B cell (primary cell): ENCODE measurements at regions not wholly inside any gene's neighbourhood (a gene's known extent, or its start where the extent isn't known, plus 50 kb on each side); places are given as distances from the start of the nearest gene placed in this dataset.

Experiments
- ATAC-seq: fragments of 200-7000 bp; cut with Tn5 transposase; one replicate; pipeline ENCODE4 v1.10.0; 2021; ENCODE audit warnings: low read depth, mild to moderate bottlenecking, moderate number of reproducible peaks, moderate library complexity
- CTCF ChIA-PET: fragments of 350-600 bp; sonication (Branson Sonifier 250); formaldehyde crosslinking; loops from one replicate; lab custom pipeline; 2021; ENCODE audit warnings: antibody characterized with exemption, inconsistent platforms; lab: Charles Lee
- POLR2A ChIA-PET: fragments of 350-600 bp; sonication (Branson Sonifier 250); formaldehyde crosslinking; loops from one replicate; lab custom pipeline; 2021; ENCODE audit warnings: antibody characterized with exemption; lab: Charles Lee
- DNase-seq: peaks from one replicate; pipeline ENCODE4 v3.0.0; 2013
- H2AFZ ChIP-seq: 2 replicates; pipeline ENCODE4 v1.6.1; 2012; ENCODE audit warnings: mild to moderate bottlenecking, low read depth, low read length; ENCODE audit not compliant: insufficient read depth, poor library complexity, severe bottlenecking
- H3K27ac ChIP-seq, 2 donors: 1 replicate in 1 of 2; 2 replicates in 1 of 2; pipeline ENCODE4 v1.5.1; 2012 to 2013; ENCODE audit warnings: low read length in 2 of 2, mild to moderate bottlenecking in 2 of 2, moderate library complexity in 1 of 2
- H3K27me3 ChIP-seq, 4 experiments: fragments of 200-600 bp in 1 of 4; sonication (generic) in 1 of 4; replicated peaks in 1 of 4; 1 replicate in 2 of 4; 2 replicates in 2 of 4; pipeline versions ENCODE4 v1.6.1 to v1.7.0; 2013 to 2016; ENCODE audit warnings: low read length in 3 of 4, mild to moderate bottlenecking in 2 of 4, mixed read lengths in 1 of 4, moderate library complexity in 1 of 4; ENCODE audit not compliant: insufficient read depth in 4 of 4, control insufficient read depth in 3 of 4; ENCODE audit errors: control extremely low read depth in 1 of 4
- H3K36me3 ChIP-seq, 2 experiments: replicated peaks in 1 of 2; 1 replicate in 1 of 2; 2 replicates in 1 of 2; pipeline versions ENCODE4 v1.6.1 to v1.7.1; 2013; ENCODE audit warnings: low read length in 1 of 2; ENCODE audit not compliant: insufficient read depth in 2 of 2, control insufficient read depth in 1 of 2; ENCODE audit errors: control extremely low read depth in 1 of 2, extremely low read depth in 1 of 2
- H3K4me1 ChIP-seq, 2 donors: fragments of 200-600 bp in 1 of 2; sonication (generic) in 1 of 2; 1 replicate in 1 of 2; 2 replicates in 1 of 2; pipeline versions ENCODE4 v1.5.1 to v1.6.1; 2013 to 2017; ENCODE audit warnings: low read length in 2 of 2; ENCODE audit not compliant: control insufficient read depth in 2 of 2, insufficient read depth in 2 of 2
- H3K4me2 ChIP-seq: replicated peaks from 2 replicates; pipeline ENCODE3; 2012; ENCODE audit warnings: mild to moderate bottlenecking, low read depth, low read length; ENCODE audit not compliant: poor library complexity, severe bottlenecking
- H3K4me3 ChIP-seq, 5 experiments: fragments of 200-600 bp in 1 of 5; sonication (generic) in 1 of 5; 1 replicate in 3 of 5; 2 replicates in 2 of 5; pipeline versions ENCODE4 v1.5.1 to v1.7.0; 2011 to 2016; ENCODE audit warnings: low read length in 4 of 5, mild to moderate bottlenecking in 4 of 5, low read depth in 2 of 5, control low read depth in 1 of 5, moderate library complexity in 1 of 5; ENCODE audit not compliant: insufficient read depth in 1 of 5; ENCODE audit errors: control extremely low read depth in 1 of 5, extremely low read depth in 1 of 5
- H3K79me2 ChIP-seq: fragments of 200-600 bp; sonication (generic); one replicate; pipeline ENCODE4 v1.6.0; 2016; ENCODE audit warnings: low read length; ENCODE audit not compliant: control insufficient read depth, insufficient read depth
- H3K9ac ChIP-seq: fragments of 200-600 bp; sonication (generic); 2 replicates; pipeline ENCODE4 v1.6.1; 2017; ENCODE audit warnings: mild to moderate bottlenecking, low read length, moderate library complexity
- H3K9me3 ChIP-seq, 3 donors: one replicate each; pipeline versions ENCODE4 v1.6.1 to v1.7.1; 2013; ENCODE audit warnings: low read length in 2 of 3; ENCODE audit not compliant: control insufficient read depth in 2 of 3, insufficient read depth in 1 of 3; ENCODE audit errors: control extremely low read depth in 1 of 3
- H4K20me1 ChIP-seq: 2 replicates; pipeline ENCODE4 v1.6.0; 2012; ENCODE audit warnings: mild to moderate bottlenecking, low read length; ENCODE audit not compliant: insufficient read depth, control insufficient read depth, poor library complexity, severe bottlenecking
- H3K27ac Mint-ChIP-seq: one replicate; pipeline ENCODE4 v1.8.0; 2021; ENCODE audit warnings: mixed read lengths
- H3K27me3 Mint-ChIP-seq: one replicate; pipeline ENCODE4 v1.8.0; 2021; ENCODE audit warnings: mixed read lengths
- H3K4me1 Mint-ChIP-seq: one replicate; pipeline ENCODE4 v1.8.0; 2021; ENCODE audit warnings: mixed read lengths
- H3K4me3 Mint-ChIP-seq: one replicate; pipeline ENCODE4 v1.8.0; 2021; ENCODE audit warnings: mixed read lengths
- H3K9me3 Mint-ChIP-seq: one replicate; pipeline ENCODE4 v1.8.0; 2022; ENCODE audit warnings: mixed read lengths; ENCODE audit not compliant: insufficient read depth
- CTCF ChIP-seq: fragments of 200-600 bp; IDR thresholded peaks from one replicate; pipeline ENCODE4 v1.8.0; 2022; ENCODE audit warnings: antibody characterized with exemption, mild to moderate bottlenecking
- EZH2 ChIP-seq: IDR thresholded peaks from 2 replicates; pipeline ENCODE4 v1.6.1; 2012; ENCODE audit warnings: borderline replicate concordance, low read depth, mild to moderate bottlenecking, moderate library complexity, low read length; ENCODE audit not compliant: insufficient read depth, poor library complexity, severe bottlenecking
- WGBS: methylation state at CpG from one replicate; pipeline ENCODE4 v1.1.5; 2013; ENCODE audit warnings: missing lambda C conversion rate; ENCODE audit not compliant: insufficient coverage; 5-methylcytosine and 5-hydroxymethylcytosine counted together
- intact Hi-C: fragments of 100-400 bp; cut with micrococcal nuclease; formaldehyde crosslinking; loops from one replicate; pipeline ENCODE4 v1.10.0; 2022

GRCh38 chr5:156053056-156053455 lies 273.9 kb upstream of the SGCD start:
- Histone ChIP-seq H3K4me3 (no peak overlapping the region), H3K9me3 (no peaks in the 10 kb centered on the region), H4K20me1 (no peaks in the 10 kb centered on the region), H3K9ac (no peak overlapping the region), H3K36me3 (no peaks in the 10 kb centered on the region), H3K27me3 (no peaks in the 10 kb centered on the region), H2AFZ (no peak overlapping the region), H3K4me1 (no peaks in the 10 kb centered on the region), H3K27ac (no peak overlapping the region), H3K79me2 (no peaks in the 10 kb centered on the region), H3K4me2 (no peak overlapping the region)
- H3K4me3 Mint-ChIP-seq = no peak overlapping the region
- intact Hi-C loops = no loop called here
- CTCF ChIA-PET = no interaction called here
- POLR2A ChIA-PET = no interaction called here
- TF ChIP-seq EZH2 = no peak
- TF ChIP-seq CTCF = no peak
- 100% methylated on average over 1 of the region's 2 CpGs for WGBS
- ATAC-seq (no peak), DNase-seq (no peak)
- no peaks in the 10 kb centered on the region for H3K27me3 Mint-ChIP-seq
- H3K27ac Mint-ChIP-seq = no peak overlapping the region
- no peaks in the 10 kb centered on the region for H3K4me1 Mint-ChIP-seq
- H3K9me3 Mint-ChIP-seq = no peaks in the 10 kb centered on the region

GRCh38 chr5:156076912-156077311 lies 250.1 kb upstream of the SGCD start:
- CTCF ChIA-PET = no interaction called here
- Mint-ChIP-seq H3K4me3 (no peak overlapping the region), H3K27ac (no peak overlapping the region), H3K9me3 (peaks cover 3% of the 10 kb centered on the region), H3K27me3 (no peaks in the 10 kb centered on the region), H3K4me1 (no peaks in the 10 kb centered on the region)
- WGBS = 71% methylated on average over 1 of the region's 4 CpGs
- intact Hi-C loops = no loop called here
- Histone ChIP-seq H3K4me3 (no peak overlapping the region), H3K9me3 (peaks cover 1 to 11% (median 4%) of the 10 kb centered on the region in 3 donors), H3K79me2 (no peaks in the 10 kb centered on the region), H3K4me1 (no peaks in the 10 kb centered on the region), H4K20me1 (no peaks in the 10 kb centered on the region), H3K27ac (no peak overlapping the region), H3K36me3 (no peaks in the 10 kb centered on the region), H3K9ac (no peak overlapping the region), H3K27me3 (no peaks in the 10 kb centered on the region), H2AFZ (no peak overlapping the region), H3K4me2 (no peak overlapping the region)
- POLR2A ChIA-PET = no interaction called here
- DNase-seq (no peak), ATAC-seq (no peak)
- TF ChIP-seq EZH2 (no peak), CTCF (no peak)
